Astrocyte of the spinal cord (primary cell): ENCODE measurements at regions not wholly inside any gene's neighbourhood (a gene's known extent, or its start where the extent isn't known, plus 50 kb on each side); places are given as distances from the start of the nearest gene placed in this dataset.

Experiments
- DNase-seq: peaks from one replicate; pipeline ENCODE4 v3.0.0; 2011; ENCODE audit warnings: low read depth, low spot score
- H3K4me3 ChIP-seq: 2 replicates; pipeline ENCODE4 v1.5.1; 2011; ENCODE audit warnings: low read depth, mild to moderate bottlenecking, low read length, moderate library complexity
- in situ Hi-C: cut with HindIII; loops from 2 replicates; pipeline ENCODE4 v1.10.0; 2017; ENCODE audit warnings: low sequenced_read_pairs
- TF ChIP-seq, protein P1 (sequence below): IDR thresholded peaks from 2 replicates; pipeline ENCODE4 v1.5.1; 2012; ENCODE audit warnings: low read depth, mild to moderate bottlenecking, low read length, inconsistent platforms

DNA sequence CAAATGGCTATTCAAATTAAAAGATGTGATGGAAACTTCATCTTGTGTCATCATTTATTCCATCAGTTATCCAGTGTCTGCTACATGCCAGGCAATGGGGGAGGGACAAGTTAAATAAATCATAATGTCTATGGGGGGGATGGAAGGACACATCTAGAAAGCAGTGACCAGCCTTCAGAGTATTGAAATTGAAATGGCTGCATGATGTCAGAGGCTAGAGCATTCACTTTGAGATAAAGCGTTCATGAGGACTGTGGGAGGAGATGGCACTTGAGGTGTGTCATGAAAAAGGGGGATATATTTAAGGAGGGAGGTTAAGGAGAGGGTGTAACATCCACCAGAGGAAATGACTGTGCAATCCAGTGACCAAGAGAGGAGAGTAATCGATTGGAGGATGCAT lies 50.6 kb downstream of the SLIT2 start:
- DNase-seq = no peak
- TF ChIP-seq, protein P1, sequence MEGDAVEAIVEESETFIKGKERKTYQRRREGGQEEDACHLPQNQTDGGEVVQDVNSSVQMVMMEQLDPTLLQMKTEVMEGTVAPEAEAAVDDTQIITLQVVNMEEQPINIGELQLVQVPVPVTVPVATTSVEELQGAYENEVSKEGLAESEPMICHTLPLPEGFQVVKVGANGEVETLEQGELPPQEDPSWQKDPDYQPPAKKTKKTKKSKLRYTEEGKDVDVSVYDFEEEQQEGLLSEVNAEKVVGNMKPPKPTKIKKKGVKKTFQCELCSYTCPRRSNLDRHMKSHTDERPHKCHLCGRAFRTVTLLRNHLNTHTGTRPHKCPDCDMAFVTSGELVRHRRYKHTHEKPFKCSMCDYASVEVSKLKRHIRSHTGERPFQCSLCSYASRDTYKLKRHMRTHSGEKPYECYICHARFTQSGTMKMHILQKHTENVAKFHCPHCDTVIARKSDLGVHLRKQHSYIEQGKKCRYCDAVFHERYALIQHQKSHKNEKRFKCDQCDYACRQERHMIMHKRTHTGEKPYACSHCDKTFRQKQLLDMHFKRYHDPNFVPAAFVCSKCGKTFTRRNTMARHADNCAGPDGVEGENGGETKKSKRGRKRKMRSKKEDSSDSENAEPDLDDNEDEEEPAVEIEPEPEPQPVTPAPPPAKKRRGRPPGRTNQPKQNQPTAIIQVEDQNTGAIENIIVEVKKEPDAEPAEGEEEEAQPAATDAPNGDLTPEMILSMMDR = no peak
- in situ Hi-C loops = no loop called here
- no peak overlapping the region for H3K4me3 ChIP-seq

DNA sequence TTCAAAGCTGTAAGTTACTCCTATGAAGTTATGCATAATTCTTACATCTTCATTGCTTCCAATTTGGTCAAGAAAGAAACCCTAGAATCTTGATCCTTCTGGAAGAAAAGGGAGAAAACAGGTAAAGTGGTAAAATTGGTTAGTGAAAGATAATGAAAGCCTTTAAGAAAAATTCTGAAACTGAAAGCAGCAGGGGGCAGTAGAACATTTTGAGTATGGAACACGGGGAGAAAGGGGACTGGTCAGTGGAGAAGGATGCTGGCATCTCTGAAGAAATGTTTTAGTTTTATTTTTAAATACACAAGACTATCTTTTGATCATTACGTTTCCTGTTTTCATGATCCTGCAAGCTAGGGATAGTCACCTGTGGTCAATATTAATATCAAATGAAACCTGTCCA lies 54.3 kb downstream of the SLIT2 start:
- no peak overlapping the region for H3K4me3 ChIP-seq
- TF ChIP-seq, protein P1 = peak; percentile 30
- in situ Hi-C loops = no loop called here
- peak; percentile 32 for DNase-seq

DNA sequence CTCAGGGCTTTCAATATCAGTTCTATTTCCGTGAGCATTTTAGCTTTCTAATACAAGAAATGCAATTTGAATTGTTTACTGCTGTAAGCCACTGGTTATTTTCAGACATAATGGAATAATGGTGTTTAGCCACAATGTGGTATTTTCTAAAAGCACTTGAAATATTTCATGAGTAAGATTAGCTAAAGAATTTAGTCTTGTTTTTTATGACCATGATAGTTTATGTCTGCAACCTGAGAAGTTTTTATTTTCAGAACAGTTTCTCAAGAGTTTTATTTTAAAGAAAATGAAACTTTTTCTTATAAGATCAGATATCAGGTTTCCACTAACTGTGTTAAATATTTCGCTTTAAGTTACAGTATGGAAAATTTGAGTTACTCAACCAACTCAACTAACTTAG lies 60.2 kb downstream of the SLIT2 start:
- TF ChIP-seq, protein P1 = no peak
- no peak overlapping the region for H3K4me3 ChIP-seq
- DNase-seq = peak; percentile 22
- in situ Hi-C loops = no loop called here

DNA sequence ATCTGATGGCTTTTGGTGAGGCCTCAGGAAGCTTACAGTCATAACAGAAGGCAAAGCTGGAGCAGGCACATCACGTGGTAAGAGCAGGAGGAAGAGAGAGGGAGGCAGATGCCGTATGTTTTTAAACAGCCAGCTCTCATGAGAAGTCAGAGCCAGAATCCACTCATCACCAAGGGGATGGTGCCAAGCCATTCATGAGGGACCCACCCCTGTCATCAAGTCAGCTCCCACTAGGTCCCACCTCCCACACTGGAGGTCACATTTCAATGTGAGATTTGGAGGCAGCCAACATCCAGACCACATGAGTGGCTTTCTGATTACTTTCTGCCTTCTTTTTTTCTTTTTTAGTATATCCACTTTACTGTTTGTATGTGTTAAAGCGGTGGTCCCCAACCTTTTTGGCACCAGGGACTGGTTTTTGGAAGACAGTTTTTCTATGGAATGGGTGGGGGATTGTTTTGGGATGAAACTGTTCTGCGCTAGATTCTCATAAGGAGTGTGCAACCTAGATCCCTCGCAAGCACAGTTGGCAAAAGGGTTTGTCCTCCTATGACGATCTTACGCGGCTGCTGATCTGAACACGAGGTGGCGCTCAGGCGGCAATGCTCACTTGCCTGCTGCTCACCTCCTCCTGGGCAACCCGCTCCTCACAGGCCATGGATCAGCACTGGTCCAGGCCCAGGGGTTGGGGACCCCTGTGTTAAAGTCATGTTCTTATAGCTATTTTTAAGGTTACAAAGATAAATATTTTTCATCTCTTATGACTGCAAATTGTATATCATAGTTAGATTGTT lies 61.7 kb downstream of the SLIT2 start:
- TF ChIP-seq, protein P1 = peak; percentile 22
- no peak overlapping the region for H3K4me3 ChIP-seq
- in situ Hi-C loops = no loop called here
- DNase-seq = no peak

DNA sequence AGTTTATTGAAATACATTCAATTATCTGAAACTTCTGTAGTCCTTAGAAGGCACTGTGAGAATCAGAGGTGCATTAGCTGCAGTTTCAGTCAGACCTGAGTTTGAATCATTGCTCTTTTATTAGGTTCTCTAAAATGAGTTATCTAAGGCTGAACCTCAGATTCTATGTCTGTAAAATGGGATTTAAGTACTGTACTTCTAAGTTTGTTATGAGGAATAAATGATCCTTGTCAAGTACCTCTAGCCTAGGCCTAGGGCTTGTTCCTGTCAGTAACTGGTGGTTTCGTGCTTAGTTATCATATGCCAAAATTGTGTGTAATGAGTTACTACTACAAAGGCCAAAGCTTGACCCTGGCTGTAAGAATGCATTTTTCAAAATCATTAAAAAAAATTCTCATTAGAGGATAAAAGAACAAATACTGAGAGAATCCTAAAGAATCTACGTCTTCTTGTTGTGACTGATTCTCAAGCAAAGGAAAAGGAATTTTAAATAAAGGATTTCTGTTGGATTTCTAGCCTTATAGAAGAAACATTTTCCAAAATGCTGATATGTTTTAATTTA lies 65.8 kb downstream of the SLIT2 start:
- DNase-seq = no peak
- H3K4me3 ChIP-seq = no peak overlapping the region
- TF ChIP-seq, protein P1 = no peak
- in situ Hi-C loops = no loop called here

DNA sequence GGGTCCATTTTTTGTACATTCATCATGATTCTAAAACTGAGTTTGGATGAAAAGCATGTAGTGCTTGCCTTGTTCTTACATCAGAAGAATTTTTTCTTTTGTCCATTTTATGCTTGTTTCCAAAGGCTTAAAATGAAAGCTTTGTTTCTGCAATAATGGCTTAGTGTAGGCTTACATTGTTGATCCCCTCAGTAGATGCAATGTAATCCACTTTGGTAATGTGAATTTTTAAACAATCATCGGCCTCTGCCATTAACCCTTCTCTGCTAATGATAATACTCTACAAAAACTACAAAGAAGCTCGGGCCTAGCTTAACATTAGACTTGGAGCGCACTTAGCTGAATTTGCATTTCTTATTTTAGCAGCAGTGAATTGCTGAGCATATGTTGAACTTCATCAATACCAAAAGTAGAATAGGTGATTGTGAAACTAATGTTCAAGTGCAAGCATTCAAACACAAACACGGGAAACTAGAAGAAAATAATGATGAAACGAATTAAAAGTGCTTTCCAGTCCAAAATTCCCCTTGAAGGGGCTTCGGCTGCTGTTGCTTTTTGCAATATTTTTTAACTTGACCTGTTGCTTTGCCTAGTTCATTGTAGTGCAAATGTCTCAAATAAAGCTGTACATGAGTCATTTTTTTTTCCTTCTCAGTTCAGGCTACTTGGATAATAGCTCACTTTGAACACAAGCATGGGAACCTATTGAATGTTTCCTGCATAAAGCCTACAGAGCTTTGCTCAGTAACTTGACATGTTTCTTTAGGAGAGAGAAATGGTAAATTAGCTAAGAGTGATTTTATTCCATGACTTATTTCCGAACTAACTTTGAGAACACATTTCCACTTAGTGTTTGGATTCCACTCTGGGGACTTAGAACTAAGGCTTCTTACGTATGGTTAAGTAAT lies 66.5 kb downstream of the SLIT2 start:
- peak; percentile 36 for DNase-seq

More for the DNA sequence above, 66.5 kb downstream of the SLIT2 start:
- in situ Hi-C loops = no loop called here
- TF ChIP-seq, protein P1 = no peak
- no peak overlapping the region for H3K4me3 ChIP-seq
